ENCODE measurements at regions not wholly inside any gene's neighbourhood (a gene's known extent, or its start where the extent isn't known, plus 50 kb on each side); places are given as distances from the start of the nearest gene placed in this dataset.

DNA sequence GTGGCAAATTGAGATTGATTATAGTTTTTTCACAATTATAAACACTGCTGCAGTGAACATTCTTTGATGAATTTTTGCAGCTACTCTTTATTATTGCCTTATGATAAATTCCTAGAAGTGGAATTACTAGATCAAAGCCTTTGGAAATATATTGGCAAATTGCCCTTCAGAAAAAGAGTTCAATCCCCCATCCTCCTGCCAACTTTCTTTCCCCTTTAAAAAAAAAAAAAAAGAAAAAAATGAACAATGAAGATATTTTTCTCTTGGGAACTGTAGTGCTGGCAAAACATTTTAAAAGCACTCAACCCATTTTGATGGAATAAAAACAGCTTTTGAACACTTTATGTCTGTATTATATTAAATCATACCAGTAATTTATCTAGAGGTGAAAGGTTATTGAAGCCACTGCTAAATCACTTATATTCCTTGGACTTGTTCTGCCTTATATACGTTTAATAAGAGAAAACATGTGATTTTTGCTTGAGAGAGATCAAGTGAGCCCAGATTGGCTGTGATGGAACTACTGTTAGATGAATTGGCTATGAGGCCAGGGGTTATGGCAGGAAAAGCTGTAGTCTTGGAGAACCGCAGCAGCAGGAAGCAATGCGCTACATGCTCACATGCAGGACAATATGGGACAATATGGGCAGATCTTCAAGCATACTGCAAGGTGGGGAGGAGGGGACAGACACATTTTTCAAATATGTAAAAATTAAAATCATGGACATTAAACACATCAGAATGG is 212.8 kb upstream of the C2CD4B start:
- no peak for DNase-seq

- DNase-seq = no peak
Measured at GRCh38 chr15:62378772-62379498, 213.8 kb upstream of the C2CD4B start.

DNA sequence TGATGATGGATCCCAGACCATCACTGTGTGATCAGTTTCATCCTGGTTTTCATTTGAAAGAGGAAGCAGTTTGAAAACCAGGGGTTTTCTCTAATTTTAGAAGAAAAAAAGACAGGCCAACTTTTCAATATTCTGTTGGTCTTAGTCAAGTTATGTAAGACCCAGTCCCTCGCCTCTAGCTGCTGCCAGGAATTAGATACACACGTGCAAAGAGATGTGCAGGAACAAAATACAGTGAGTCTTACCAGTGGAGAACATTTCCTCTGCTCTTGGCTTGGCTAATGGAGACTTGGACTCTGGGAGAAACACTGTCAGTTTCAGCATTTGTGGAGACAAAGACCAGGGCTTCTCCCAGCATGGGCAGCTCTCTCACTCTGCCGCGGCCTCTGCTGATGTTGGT is 214.9 kb upstream of the C2CD4B start:
- DNase-seq = no peak

DNA sequence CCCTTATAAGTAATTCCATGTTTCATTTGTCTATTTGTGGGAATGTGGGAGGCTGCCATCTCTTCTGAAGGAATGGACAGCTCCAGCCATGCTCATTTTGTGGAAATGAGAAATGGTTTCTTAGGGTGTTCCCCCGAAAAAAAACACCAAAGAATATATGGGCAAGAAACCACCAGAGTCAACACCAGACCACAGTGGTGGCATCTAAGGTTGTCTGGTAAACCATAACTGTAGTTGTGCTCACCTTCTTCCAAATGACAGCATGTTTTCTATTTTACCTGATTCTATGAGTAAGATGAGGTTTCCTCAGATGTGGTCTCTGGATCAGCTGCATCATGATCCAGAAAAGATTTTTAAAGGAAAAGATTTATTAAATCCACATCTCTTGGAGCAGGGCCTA is 217.0 kb upstream of the C2CD4B start:
- DNase-seq = no peak

GRCh38 chr15:62389885-62390790 is 225.1 kb upstream of the C2CD4B start, which contains the start of gene TLN2:
TLN2 (plus strand) TSS chr15:62390550.
- peak; percentile 89 for DNase-seq

GRCh38 chr15:62390791-62391640 is 225.9 kb upstream of the C2CD4B start:
- peak; percentile 79 for DNase-seq

- DNase-seq = peak; percentile 75
Measured at GRCh38 chr15:62391641-62392262, 226.7 kb upstream of the C2CD4B start.

- no peak for DNase-seq
Measured at GRCh38 chr15:62392376-62392775, 227.3 kb upstream of the C2CD4B start.

DNA sequence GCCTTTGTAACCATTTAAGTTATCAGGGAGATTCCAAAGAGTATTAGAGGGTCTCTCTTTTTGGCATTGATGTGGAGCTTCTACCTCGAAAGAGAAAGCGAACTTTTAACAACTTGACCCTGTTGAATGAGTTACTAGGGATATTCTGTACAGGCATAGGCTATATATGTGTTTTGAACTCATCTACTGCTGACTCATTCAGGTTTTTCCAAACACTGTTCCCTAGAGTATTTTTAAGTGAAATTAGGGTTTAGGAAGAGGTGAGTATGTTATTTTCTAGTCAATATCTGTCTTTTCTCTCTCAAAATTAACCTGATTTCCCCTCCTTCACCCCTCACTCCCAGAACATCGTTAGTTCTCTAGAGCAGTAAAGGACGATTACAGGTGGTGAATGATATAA is 228.1 kb upstream of the C2CD4B start:
- DNase-seq = no peak

- DNase-seq = no peak
Measured at GRCh38 chr15:62394079-62394478, 229.0 kb upstream of the C2CD4B start.

DNA sequence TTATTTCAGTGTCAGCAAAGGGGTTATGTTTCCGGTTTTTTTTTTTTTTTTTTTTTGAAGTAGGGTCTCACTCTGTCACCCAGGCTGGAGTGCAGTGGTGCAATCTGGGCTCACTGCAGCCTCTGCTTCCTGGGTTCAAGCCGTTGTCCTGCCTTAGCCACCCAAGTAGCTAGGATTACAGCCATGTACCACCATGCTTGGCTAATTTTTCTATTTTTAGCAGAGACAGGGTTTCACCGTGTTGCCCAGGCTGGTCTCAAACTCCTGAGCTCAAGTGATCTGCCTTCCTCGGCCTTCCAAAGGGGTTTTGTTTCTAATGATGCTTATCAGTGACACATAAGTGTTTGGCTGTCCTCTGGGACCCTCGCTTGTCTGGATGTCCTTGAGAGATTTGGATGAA is 235.7 kb upstream of the C2CD4B start:
- no peak for DNase-seq

DNA sequence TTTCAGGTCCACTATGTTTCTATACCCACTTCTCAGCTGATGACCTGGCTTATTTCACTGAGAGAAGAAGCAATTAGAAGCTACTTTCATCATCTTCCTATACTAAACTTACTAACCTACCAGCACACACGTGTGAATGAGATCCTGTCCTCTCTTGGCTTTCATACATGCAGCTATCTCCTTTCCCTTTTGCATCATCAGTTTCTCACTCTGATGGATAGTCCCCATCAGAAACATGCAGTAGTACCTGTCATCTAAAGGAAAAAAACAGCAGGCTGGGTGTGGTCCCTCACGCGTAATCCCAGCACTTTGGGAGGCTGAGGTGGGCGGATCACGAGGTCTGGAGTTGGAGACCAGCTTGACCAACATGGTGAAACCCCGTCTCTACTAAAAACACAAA is 237.6 kb upstream of the C2CD4B start:
- no peak for DNase-seq

- no peak for DNase-seq
Measured at GRCh38 chr15:62403164-62403809, 238.2 kb upstream of the C2CD4B start.

GRCh38 chr15:62404194-62404985 is 239.3 kb upstream of the C2CD4B start:
- DNase-seq = no peak

- no peak for DNase-seq
Measured at GRCh38 chr15:62406305-62406891, 241.3 kb upstream of the C2CD4B start.

DNA sequence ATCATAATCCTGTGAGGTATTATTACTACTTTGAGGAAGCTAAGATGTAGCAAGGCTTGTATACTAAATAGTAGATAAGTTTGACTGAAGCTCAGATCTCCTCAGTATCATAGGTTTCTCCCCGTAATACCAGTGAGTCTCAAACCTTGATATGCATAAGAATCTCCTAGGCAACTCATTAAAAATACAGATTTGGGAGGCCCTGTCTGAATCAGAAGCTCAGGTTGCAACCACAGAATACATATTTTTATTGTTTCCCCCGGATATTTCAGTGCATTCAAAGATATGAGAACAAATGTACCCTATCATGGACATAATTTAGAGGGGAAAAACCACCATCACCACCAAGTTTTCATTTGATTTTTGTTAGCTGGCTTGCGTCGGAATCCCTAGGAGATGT is 242.1 kb upstream of the C2CD4B start:
- no peak for DNase-seq

- DNase-seq = no peak
Measured at GRCh38 chr15:62407962-62408361, 242.9 kb upstream of the C2CD4B start.

GRCh38 chr15:62409466-62409865 is 244.4 kb upstream of the C2CD4B start:
- DNase-seq = no peak

- no peak for DNase-seq
Measured at GRCh38 chr15:62412686-62413085, 247.6 kb upstream of the C2CD4B start.

DNA sequence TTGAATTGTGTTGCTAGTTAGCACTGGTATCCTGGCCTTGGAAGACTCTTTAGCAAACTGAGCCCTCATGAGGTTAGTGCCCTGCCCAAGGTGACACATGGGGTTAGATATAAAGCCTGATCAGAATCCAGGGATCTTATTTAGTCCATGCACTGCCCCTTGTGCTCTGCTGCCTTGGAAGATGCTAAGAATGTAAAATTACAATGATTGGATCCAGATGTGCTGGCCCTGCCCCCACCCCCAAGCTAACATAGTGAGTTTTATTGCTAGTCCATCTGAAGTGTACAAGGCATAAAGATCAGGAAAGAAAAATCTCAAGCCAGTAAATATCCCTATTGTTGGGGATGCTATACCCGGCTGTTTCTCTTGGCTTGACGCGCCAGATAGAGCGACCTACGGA is 248.1 kb upstream of the C2CD4B start:
- DNase-seq = no peak

Data from activated CD8-positive, alpha-beta memory T cell treated with anti-CD3 and anti-CD28 coated beads for 24 hours (primary cell).